ENCODE measurements at regions not wholly inside any gene's neighbourhood (a gene's known extent, or its start where the extent isn't known, plus 50 kb on each side); places are given as distances from the start of the nearest gene placed in this dataset.

DNA sequence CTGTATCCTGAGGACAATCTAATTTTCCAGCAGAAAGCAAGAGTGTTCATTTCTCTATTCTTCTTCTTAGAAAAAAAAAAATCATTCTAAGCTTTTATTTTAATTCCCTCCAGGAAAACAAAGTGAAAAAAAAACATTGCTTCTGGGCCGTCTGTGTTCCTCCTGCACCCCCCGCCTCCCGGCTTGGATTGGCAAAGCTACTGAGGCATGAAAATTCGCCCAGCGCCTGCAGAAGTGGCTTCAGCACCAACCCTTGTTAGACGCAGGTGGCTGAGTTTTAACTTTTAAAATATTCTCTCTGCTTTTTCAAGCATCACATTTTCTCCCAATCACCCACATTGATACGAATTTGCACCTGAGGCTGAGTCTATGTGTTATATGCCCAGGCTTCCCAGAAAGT, 401.6 kb downstream of the BRD1 start:
- TF ChIP-seq, protein P1, sequence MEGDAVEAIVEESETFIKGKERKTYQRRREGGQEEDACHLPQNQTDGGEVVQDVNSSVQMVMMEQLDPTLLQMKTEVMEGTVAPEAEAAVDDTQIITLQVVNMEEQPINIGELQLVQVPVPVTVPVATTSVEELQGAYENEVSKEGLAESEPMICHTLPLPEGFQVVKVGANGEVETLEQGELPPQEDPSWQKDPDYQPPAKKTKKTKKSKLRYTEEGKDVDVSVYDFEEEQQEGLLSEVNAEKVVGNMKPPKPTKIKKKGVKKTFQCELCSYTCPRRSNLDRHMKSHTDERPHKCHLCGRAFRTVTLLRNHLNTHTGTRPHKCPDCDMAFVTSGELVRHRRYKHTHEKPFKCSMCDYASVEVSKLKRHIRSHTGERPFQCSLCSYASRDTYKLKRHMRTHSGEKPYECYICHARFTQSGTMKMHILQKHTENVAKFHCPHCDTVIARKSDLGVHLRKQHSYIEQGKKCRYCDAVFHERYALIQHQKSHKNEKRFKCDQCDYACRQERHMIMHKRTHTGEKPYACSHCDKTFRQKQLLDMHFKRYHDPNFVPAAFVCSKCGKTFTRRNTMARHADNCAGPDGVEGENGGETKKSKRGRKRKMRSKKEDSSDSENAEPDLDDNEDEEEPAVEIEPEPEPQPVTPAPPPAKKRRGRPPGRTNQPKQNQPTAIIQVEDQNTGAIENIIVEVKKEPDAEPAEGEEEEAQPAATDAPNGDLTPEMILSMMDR (conservative IDR thresholded peaks at IDR 0.05; ENCODE audit: low read length), result no peak
- TF ChIP-seq EZH2phosphoT487 (IDR thresholded peaks at IDR 0.05; ENCODE audit: borderline replicate concordance), result no peak
